ENCODE measurements at regions not wholly inside any gene's neighbourhood (a gene's known extent, or its start where the extent isn't known, plus 50 kb on each side); places are given as distances from the start of the nearest gene placed in this dataset.
A peak's percentile ranks its signal among the peaks of the same experiment; 100 is the strongest.

DNA sequence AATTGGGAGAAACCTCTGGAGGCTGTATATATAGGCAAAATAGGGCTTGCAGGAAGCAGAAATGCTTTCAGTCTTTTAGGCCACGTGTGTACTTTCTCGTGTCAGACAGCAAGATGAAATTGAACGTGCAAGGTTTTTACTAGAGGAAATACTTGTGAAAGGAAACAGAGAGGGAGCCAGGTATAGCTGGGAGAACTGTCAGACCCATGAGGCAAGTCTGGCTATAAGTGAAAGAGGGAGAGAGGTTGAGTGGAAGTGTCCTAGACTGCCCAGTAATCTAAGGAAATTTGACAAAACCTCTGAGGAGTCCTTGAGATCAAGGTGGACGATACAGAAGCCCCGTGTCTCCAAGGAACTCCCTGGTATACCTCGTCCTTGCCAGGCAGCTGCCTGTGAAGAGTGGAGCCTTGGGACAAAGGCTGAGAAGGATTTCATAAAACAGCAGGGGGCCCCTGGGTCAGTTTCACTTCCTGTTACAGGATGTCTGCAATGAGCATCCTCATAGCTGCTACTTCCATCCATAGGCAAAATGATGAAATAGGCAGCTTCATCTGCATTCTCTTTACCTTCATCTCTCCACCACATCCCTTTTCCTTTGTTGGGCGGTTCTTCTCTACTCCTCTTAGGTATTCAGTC lies 114.4 kb upstream of the MAP3K7 start:
- Histone ChIP-seq H3K9me3 (no peaks in the 10 kb centered on the region), H3K27ac (no peak overlapping the region), H3K4me1 (no peaks in the 10 kb centered on the region), H3K4me3 (no peak overlapping the region), H3K27me3 (no peaks in the 10 kb centered on the region), H3K36me3 (no peaks in the 10 kb centered on the region)
- no peak for ATAC-seq
- DNase-seq = no peak
- intact Hi-C loops (cut with DNase I) = no loop called here
- TF ChIP-seq, protein P1, sequence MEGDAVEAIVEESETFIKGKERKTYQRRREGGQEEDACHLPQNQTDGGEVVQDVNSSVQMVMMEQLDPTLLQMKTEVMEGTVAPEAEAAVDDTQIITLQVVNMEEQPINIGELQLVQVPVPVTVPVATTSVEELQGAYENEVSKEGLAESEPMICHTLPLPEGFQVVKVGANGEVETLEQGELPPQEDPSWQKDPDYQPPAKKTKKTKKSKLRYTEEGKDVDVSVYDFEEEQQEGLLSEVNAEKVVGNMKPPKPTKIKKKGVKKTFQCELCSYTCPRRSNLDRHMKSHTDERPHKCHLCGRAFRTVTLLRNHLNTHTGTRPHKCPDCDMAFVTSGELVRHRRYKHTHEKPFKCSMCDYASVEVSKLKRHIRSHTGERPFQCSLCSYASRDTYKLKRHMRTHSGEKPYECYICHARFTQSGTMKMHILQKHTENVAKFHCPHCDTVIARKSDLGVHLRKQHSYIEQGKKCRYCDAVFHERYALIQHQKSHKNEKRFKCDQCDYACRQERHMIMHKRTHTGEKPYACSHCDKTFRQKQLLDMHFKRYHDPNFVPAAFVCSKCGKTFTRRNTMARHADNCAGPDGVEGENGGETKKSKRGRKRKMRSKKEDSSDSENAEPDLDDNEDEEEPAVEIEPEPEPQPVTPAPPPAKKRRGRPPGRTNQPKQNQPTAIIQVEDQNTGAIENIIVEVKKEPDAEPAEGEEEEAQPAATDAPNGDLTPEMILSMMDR (IDR thresholded peaks at IDR 0.05) = no peak

DNA sequence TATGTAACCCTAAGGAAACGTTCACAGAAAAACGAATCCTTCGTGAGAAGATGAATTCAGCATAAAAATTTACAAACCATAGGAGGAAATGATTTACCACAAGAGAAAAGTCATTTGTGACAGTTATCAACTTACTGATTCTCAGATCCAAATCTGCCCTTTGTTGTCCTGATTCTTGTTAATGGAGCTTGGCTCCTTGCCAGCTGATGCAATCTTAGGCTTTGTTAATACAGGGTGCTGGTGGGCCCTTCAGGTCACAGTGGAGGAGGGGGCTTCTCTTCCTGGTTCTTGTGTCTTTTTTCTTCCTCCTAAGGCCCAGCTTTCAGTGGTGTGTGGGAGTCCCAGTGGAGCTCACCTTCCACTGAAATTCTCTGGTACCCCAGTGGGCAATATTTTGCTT lies 108.4 kb upstream of the MAP3K7 start:
- Histone ChIP-seq H3K36me3 (no peaks in the 10 kb centered on the region), H3K27ac (no peak overlapping the region), H3K9me3 (no peaks in the 10 kb centered on the region), H3K4me1 (no peaks in the 10 kb centered on the region), H3K4me3 (no peak overlapping the region), H3K27me3 (no peaks in the 10 kb centered on the region)
- TF ChIP-seq, protein P1 (IDR thresholded peaks at IDR 0.05) = no peak
- no peak for ATAC-seq
- no peak for DNase-seq
- intact Hi-C loops (cut with DNase I) = no loop called here

DNA sequence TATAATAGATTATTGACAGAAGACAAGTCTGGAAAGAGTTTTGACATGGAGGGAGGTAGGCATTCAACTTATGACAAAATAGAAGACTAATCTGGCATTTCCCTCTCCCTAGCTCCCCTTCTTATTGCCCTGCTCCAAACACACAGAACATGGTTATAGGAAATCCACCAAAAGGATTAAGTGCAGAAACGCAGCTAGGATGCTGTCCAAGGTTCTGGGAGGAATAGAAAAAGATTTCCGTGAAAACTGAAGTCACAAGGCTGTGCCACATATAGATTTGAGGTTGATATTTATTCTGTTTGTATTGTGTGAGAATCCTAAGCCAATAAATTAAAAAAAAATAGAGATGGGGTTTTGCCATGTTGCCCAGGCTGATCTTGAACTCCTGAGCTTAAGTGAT lies 107.9 kb upstream of the MAP3K7 start:
- H3K36me3 ChIP-seq = no peaks in the 10 kb centered on the region
- no peaks in the 10 kb centered on the region for H3K9me3 ChIP-seq
- TF ChIP-seq, protein P1 (IDR thresholded peaks at IDR 0.05) = no peak
- H3K27ac ChIP-seq = no peak overlapping the region
- intact Hi-C loops (cut with DNase I) = no loop called here
- no peak for ATAC-seq
- H3K4me3 ChIP-seq = no peak overlapping the region
- H3K27me3 ChIP-seq = no peaks in the 10 kb centered on the region
- no peak for DNase-seq
- no peaks in the 10 kb centered on the region for H3K4me1 ChIP-seq

DNA sequence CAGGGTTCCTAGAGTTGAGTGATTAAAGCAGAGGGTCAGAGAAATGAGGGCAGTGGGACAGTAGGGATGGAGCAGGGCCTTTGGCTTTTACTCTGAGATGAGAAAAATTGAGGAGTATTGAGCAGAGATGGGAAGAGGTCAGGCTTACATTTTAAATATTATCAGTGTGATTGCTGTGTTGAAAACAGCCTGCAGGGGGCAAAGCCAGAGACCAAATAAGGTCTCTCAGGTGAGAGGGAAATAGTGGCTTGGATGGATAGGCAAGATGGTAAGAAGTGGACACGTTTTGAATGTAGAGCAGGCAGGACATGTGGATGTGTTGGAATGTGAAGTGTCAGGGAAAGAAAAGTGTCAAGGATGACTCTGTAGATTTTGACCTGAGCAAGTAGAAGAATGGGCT lies 105.0 kb upstream of the MAP3K7 start:
- ATAC-seq (no peak), DNase-seq (no peak)
- Histone ChIP-seq H3K27ac (no peak overlapping the region), H3K27me3 (no peaks in the 10 kb centered on the region), H3K4me3 (no peak overlapping the region), H3K4me1 (no peaks in the 10 kb centered on the region), H3K9me3 (no peaks in the 10 kb centered on the region), H3K36me3 (no peaks in the 10 kb centered on the region)
- TF ChIP-seq, protein P1 (IDR thresholded peaks at IDR 0.05) = peak; percentile 15
- intact Hi-C loops (cut with DNase I) = no loop called here

DNA sequence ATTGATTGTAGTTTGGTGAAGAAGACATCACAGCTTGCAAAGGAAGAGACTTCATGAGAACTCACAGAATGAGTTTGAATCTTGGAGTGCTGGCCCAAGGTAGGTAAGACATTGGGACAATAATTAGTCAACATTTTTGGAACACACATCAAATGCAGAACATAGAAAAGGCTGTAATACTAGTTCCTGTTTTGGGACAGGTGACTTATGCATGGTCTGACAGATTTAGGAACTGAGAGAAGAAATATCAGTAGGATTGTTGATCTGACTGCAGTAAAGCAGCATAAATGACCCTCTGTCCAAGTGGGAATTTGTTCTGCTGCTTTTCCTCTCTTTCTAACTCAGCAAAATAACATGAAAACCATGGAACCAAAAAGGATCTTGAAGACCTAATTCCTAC lies 102.3 kb upstream of the MAP3K7 start:
- intact Hi-C loops (cut with DNase I) = no loop called here
- Histone ChIP-seq H3K9me3 (no peaks in the 10 kb centered on the region), H3K4me3 (no peak overlapping the region), H3K27ac (no peak overlapping the region), H3K36me3 (no peaks in the 10 kb centered on the region), H3K4me1 (no peaks in the 10 kb centered on the region), H3K27me3 (no peaks in the 10 kb centered on the region)
- no peak for ATAC-seq
- TF ChIP-seq, protein P1 (IDR thresholded peaks at IDR 0.05) = no peak
- no peak for DNase-seq

All from upper lobe of right lung (tissue), 1 donor.